Activated CD8-positive, alpha-beta T cell treated with anti-CD3 and anti-CD28 coated beads for 36 hours (primary cell): ENCODE measurements at regions not wholly inside any gene's neighbourhood (a gene's known extent, or its start where the extent isn't known, plus 50 kb on each side); places are given as distances from the start of the nearest gene placed in this dataset.

Source experiments
- ATAC-seq: fragments of 200-7000 bp; cut with Tn5 transposase; one replicate; pipeline ENCODE4 v1.10.0; 2021; ENCODE audit warnings: mild to moderate bottlenecking, moderate library complexity
- CTCF ChIA-PET: fragments of 350-600 bp; sonication (Branson Sonifier 250); formaldehyde crosslinking; loops from one replicate; lab custom pipeline; 2021; ENCODE audit warnings: antibody characterized with exemption; lab: Charles Lee
- POLR2A ChIA-PET: fragments of 350-600 bp; sonication (Branson Sonifier 250); formaldehyde crosslinking; loops from one replicate; lab custom pipeline; 2021; ENCODE audit warnings: antibody characterized with exemption; lab: Charles Lee
- DNase-seq: peaks from one replicate; pipeline ENCODE4 v3.0.0-alpha.2; 2020
- H3K27ac Mint-ChIP-seq: one replicate; pipeline ENCODE4 v1.8.0; 2021; ENCODE audit warnings: mild to moderate bottlenecking, mixed read lengths
- H3K27me3 Mint-ChIP-seq: one replicate; pipeline ENCODE4 v1.8.0; 2021; ENCODE audit warnings: mixed read lengths
- H3K36me3 Mint-ChIP-seq: one replicate; pipeline ENCODE4 v1.8.0; 2021; ENCODE audit warnings: low read depth, mixed read lengths
- H3K4me1 Mint-ChIP-seq: one replicate; pipeline ENCODE4 v1.8.0; 2021; ENCODE audit warnings: low read depth, mixed read lengths
- H3K4me3 Mint-ChIP-seq: one replicate; pipeline ENCODE4 v1.8.0; 2021; ENCODE audit warnings: mild to moderate bottlenecking, moderate library complexity, mixed read lengths
- H3K9me3 Mint-ChIP-seq: one replicate; pipeline ENCODE4 v1.8.0; 2021; ENCODE audit warnings: mixed read lengths
- CTCF ChIP-seq: fragments of 200-600 bp; IDR thresholded peaks from one replicate; pipeline ENCODE4 v1.8.0; 2022; ENCODE audit warnings: antibody characterized with exemption, mild to moderate bottlenecking
- intact Hi-C: fragments of 100-400 bp; cut with micrococcal nuclease; formaldehyde crosslinking; loops from one replicate; pipeline ENCODE4 v1.10.0; 2022

GRCh38 chr3:23146163-23146562 is 57.0 kb upstream of the UBE2E2 start:
- TF ChIP-seq CTCF = no peak
- peaks cover 6% of the 10 kb centered on the region for H3K4me1 Mint-ChIP-seq
- ATAC-seq (no peak), DNase-seq (no peak)
- ChIA-PET POLR2A (no interaction called here), CTCF (no interaction called here)
- no peaks in the 10 kb centered on the region for H3K27me3 Mint-ChIP-seq
- H3K27ac Mint-ChIP-seq = no peak overlapping the region
- no peak overlapping the region for H3K4me3 Mint-ChIP-seq
- intact Hi-C loops = no loop called here
- H3K9me3 Mint-ChIP-seq = no peaks in the 10 kb centered on the region
- H3K36me3 Mint-ChIP-seq = no peaks in the 10 kb centered on the region

GRCh38 chr3:23152989-23153388 is 50.1 kb upstream of the UBE2E2 start:
- CTCF ChIA-PET = no interaction called here
- no peak overlapping the region for H3K27ac Mint-ChIP-seq
- TF ChIP-seq CTCF = no peak
- intact Hi-C loops = no loop called here
- no peaks in the 10 kb centered on the region for H3K27me3 Mint-ChIP-seq
- H3K9me3 Mint-ChIP-seq = no peaks in the 10 kb centered on the region
- no peak overlapping the region for H3K4me3 Mint-ChIP-seq
- ATAC-seq (no peak), DNase-seq (no peak)
- no peaks in the 10 kb centered on the region for H3K4me1 Mint-ChIP-seq
- POLR2A ChIA-PET = no interaction called here
- no peaks in the 10 kb centered on the region for H3K36me3 Mint-ChIP-seq
